ENCODE measurements at regions not wholly inside any gene's neighbourhood (a gene's known extent, or its start where the extent isn't known, plus 50 kb on each side); places are given as distances from the start of the nearest gene placed in this dataset.

DNA sequence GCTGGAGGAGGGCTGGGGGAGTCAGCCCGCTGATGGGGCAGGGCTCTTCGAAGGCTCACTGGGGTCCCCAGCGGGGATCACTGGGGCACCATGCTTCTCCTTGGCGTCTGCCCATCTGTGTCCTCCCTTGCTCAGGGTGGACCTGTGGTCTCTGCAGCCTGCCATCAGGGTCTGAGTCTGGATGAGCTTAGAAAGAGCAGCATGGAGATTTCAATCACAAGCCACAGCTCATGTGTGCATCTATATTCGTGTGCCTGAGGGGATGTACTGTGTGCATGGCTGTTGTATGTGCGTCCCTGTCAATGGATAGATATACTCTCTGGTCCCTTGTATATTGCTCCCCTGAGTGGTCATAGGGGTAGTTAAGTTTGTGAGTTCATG is 126.6 kb upstream of the SDK2 start:
- DNase-seq (ENCODE audit: low read depth) = peak; percentile 5
- in situ Hi-C loops (cut with HindIII; ENCODE audit: low pct_unique_long_range_greater_than_20kb, low sequenced_read_pairs) = no loop called here

DNA sequence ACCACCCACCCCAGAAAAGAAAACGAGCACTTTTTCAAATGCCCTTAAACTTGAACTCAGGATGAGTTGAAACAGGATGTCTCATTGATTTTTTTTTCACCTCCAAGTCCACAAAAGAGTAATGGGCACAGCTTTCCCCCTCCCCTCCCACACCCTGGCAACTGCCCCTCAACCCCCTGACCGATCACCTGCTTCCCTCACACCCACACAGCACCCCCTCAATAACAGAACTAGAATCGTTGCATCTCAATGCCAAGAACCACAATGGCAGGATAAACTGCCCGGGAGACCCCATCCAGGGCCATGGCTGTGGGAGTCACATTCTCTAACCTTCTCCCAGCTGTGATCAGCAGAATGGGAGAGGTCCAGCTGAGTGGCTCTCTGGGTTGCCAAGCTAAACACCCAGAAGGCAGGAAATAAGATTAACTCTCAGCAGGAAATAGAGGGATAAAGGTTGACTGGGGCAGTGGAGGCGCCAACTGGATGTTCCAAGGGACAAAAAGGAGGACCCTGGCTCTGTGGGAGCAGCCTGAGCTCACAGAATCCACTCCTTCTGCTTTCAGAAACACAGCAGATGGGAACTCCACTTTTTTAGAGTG is 128.0 kb upstream of the SDK2 start:
- in situ Hi-C loops (cut with HindIII; ENCODE audit: low pct_unique_long_range_greater_than_20kb, low sequenced_read_pairs) = no loop called here
- no peak for DNase-seq (ENCODE audit: low read depth)

DNA sequence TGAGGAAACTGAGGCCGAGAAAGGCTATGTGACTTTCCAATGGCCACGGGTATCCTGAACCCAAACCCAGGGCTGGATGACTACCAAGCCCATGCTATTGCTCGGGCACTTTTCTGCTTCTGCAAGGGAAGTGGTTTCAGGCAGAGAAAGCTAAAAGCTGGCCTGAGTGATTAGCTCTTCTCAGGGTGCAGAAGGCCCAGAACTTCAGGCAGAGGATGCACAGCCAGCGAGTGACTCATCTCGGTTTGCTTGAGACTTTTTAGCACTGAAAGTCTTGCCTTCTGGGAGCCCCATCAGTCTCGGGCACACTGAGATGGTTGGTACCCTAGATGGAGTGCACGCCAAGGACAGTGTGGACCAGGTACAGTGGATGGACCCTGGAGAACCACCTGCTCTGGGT is 129.5 kb upstream of the SDK2 start:
- in situ Hi-C loops (cut with HindIII; ENCODE audit: low pct_unique_long_range_greater_than_20kb, low sequenced_read_pairs) = no loop called here
- no peak for DNase-seq (ENCODE audit: low read depth)

DNA sequence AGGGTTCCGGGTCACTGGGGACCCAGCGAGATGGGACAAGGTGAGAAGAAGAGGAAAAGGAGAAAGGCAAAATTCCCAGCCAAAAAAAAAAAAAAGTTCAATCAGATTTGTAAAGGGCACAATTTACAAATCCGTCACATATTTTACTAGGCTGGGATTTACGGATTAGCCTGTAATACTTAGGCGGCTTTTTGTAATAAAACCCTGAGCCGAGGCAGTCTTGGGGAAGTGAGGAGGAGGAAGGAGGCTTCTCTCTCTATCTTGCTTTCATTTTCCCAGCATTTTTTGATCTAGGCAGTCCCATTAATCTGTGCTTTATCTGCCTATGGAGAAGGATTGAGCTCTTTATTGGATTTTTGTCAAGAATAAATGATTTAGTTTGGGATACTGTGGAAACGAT is 130.6 kb upstream of the SDK2 start:
- in situ Hi-C loops (cut with HindIII; ENCODE audit: low pct_unique_long_range_greater_than_20kb, low sequenced_read_pairs) = no loop called here
- DNase-seq (ENCODE audit: low read depth) = no peak

DNA sequence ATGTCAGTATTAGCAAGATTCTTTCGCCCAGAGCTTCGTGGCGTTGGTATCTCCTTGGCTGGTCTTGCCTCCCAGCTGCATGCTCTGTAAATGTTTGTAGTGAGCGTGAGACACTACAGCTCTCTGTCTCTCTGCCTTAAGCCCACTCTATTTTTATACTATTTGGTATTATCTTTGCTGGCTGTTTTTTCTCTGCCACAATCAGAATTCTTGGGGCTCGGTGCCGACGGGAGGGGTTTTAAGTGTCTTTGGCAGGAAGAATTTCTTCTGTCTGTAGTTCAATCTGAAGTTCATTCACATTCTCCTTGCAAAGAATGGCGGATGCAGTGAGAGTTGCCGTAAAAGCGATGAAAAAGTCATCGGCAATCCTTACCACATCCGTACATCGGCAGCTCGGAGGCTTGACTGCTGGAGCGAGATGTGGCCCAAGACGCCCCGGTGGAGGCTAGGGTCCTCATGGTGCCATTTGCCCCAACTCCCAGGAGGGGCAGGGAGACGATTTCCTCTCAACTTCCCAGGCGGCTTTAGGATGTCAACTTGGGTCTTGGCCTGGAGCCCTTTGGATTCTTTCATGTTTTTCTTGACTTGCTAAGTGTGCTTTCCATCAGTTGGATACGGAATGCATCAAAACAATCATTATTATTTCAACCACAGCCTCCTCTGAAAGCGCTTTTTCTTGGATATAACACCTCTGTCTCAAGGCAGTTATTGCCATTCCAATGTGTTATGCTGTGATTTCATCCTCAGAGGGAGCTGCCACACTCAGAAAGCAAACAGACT is 132.3 kb upstream of the SDK2 start:
- in situ Hi-C loops (cut with HindIII; ENCODE audit: low pct_unique_long_range_greater_than_20kb, low sequenced_read_pairs) = no loop called here

DNA sequence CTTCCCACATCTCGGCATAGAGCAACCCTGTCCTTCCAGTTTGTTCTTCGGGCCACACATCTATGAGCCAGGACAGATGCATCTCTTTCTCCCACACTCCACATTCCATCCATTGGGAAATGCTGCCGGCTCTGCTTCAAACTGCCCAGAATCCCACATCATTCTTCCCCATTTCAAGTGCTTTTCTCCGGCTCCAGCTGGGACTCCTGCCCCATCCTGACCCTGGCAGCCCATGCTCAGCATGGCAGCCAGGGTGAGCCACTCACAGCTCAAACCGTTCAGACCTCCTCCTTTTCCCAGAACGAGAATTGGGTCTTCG is 132.8 kb upstream of the SDK2 start:
- in situ Hi-C loops (cut with HindIII; ENCODE audit: low pct_unique_long_range_greater_than_20kb, low sequenced_read_pairs) = no loop called here
- DNase-seq (ENCODE audit: low read depth) = no peak

More for the DNA sequence above, 132.3 kb upstream of the SDK2 start:
- no peak for DNase-seq (ENCODE audit: low read depth)

DNA sequence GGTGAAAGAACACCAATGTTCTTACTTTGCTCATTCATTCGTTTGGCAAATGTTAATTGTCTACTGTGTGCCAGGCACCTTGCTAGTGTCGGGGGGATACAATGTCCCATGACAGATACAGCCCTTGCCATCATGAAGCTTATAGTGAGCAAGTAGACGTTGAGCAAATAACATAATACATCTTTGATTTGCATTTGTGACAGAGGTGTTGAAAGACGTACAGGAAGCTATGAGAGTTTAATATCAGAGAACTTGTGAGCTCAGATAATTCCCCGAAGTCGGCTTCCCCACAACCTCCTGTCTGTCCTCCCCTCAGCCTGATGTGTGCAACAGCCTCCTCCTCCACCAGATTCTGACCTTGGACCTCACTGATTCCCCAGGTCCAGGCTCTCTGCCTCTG is 138.0 kb upstream of the SDK2 start:
- in situ Hi-C loops (cut with HindIII; ENCODE audit: low pct_unique_long_range_greater_than_20kb, low sequenced_read_pairs) = no loop called here
- DNase-seq (ENCODE audit: low read depth) = no peak

DNA sequence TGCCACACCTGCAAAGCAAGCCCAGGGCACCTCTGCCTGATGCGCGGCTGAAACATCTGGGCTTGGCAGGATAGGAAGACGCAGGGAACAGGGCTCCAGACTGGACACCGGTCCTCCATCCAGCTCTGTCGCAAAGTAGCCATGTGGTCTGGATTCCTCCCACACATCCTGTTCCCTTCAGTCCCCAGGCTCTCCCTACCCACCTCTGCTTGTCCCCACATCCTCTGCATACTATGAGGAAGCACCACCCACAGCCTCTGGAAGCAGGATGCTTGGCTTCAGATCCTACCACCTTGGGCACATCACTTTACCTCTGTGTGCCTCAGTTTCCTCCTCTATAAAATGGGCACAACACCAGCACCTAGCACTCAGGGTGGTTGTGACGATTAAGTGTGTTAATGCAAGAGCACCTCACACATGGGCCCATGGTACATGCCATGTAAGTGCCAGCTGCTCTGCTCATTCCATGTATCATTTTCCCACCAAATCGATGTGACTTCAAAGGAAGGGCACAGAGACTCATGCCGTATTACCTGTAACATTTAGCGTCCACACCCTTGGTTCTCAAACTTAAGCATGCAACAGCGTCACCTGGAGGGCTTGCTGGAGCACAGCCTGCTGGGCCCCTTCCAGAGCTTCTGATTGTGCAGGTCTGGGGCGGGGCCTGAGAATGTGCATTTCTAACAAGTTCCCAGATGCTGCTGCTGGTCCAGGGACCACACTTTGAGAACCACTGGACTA is 138.6 kb upstream of the SDK2 start:
- DNase-seq (ENCODE audit: low read depth) = no peak
- in situ Hi-C loops (cut with HindIII; ENCODE audit: low pct_unique_long_range_greater_than_20kb, low sequenced_read_pairs) = no loop called here

DNA sequence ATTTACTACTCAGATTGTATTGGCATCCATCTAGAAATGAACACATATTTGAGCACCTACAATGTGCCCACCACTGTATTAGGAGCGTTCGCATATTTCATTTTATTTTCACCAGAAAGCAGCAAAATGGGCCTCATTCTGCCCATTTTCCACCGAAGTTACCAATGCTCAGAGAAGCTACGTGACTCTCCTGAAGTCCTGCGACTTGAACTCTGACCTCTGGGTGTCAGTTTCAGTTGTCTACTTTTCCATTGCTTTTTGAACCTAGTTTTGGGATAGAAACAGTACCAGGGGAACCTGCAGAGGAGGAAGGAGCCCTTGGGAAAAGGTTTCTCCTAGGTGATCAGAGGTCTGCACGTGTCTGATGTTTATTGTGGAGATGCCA is 139.1 kb upstream of the SDK2 start:
- no peak for DNase-seq (ENCODE audit: low read depth)
- in situ Hi-C loops (cut with HindIII; ENCODE audit: low pct_unique_long_range_greater_than_20kb, low sequenced_read_pairs) = no loop called here

DNA sequence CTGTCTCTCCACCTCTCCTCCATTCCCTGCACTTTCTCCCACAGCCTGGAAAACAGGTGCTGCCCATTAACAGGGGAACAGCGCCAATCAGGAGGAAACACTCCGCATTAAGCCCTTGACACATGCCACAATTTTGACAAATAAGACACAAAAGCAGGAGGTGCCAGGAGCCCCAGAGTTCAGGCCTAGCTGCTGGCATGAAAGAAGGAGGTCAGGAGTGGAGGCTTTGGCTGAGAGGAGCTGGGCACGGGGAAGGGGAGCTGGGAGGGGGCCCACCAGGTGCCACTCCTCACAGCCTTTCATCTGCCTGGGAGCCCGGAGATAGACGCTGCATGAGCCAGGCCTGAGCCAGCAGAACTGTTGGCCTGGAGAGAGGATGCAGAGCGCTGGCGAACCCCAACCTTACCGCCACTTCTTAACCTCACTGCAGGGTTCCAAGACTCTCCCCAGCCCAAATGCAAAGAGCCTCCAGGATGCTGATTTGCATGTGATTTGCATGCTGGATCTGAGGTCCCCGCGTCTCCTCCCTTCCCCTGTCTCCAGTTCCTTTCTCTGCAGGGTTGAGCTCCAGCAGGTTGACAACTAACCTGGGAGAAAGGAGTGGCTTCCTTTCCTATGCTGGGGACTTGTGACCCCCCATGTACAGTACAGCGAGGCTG is 139.8 kb upstream of the SDK2 start:
- in situ Hi-C loops (cut with HindIII; ENCODE audit: low pct_unique_long_range_greater_than_20kb, low sequenced_read_pairs) = no loop called here
- no peak for DNase-seq (ENCODE audit: low read depth)

DNA sequence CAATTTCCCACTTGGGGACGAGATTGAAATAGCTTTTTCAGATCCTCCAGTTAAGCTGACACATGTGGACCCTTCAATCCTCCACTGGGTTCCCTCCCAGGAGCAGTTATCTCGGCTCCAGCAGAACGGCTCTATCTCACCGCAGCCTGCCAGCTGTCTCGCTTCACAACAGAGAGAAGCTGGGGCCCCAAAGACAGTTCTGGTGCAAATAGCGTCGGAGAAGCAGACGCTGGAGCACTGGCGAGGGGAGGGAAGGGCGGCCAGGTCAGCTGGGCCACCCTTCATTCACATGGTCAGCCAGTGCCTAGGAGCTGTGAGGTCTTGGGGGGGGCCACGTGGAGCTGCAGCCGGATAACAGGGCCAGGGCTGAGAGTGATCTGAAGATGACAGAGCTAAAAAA is 141.3 kb upstream of the SDK2 start:
- DNase-seq (ENCODE audit: low read depth) = no peak
- in situ Hi-C loops (cut with HindIII; ENCODE audit: low pct_unique_long_range_greater_than_20kb, low sequenced_read_pairs) = no loop called here

DNA sequence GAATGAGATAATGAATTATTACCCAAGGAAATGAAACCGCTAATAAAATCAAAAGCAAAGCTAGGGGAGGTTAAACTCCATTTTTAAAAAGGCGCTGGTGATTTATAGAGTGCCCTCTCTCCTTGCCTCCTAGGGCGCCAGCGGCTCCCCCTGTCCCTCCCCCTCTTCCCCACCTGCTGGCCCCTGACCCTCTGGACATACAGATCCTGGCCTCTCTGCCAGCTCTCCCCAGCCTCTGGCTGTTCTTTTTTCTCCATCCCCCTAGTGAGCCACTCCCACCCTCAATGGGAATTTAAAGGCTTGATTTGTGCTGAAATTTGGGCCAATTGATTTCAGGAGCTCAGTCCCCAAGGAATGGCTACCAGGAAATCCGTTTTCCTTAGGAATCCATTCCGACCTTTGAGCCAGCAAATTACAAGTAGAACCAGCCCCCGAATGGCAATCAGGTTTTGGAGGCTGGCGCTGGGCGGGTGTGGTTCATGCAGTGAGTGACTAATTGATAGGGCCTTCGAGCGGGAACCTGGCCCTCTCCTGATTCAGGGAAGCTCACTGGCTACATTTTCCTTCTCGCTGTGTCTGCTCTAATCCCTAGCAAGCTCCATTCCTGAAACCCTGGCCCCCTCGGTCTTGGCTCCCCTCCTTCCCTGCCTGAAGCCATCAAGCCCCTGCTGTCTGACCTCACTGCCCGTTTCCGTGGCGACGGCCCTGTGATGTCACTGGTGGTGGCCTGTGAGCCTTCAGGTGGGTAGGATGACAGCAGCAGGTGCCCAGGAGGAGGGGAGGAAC is 141.9 kb upstream of the SDK2 start:
- in situ Hi-C loops (cut with HindIII; ENCODE audit: low pct_unique_long_range_greater_than_20kb, low sequenced_read_pairs) = no loop called here
- no peak for DNase-seq (ENCODE audit: low read depth)

DNA sequence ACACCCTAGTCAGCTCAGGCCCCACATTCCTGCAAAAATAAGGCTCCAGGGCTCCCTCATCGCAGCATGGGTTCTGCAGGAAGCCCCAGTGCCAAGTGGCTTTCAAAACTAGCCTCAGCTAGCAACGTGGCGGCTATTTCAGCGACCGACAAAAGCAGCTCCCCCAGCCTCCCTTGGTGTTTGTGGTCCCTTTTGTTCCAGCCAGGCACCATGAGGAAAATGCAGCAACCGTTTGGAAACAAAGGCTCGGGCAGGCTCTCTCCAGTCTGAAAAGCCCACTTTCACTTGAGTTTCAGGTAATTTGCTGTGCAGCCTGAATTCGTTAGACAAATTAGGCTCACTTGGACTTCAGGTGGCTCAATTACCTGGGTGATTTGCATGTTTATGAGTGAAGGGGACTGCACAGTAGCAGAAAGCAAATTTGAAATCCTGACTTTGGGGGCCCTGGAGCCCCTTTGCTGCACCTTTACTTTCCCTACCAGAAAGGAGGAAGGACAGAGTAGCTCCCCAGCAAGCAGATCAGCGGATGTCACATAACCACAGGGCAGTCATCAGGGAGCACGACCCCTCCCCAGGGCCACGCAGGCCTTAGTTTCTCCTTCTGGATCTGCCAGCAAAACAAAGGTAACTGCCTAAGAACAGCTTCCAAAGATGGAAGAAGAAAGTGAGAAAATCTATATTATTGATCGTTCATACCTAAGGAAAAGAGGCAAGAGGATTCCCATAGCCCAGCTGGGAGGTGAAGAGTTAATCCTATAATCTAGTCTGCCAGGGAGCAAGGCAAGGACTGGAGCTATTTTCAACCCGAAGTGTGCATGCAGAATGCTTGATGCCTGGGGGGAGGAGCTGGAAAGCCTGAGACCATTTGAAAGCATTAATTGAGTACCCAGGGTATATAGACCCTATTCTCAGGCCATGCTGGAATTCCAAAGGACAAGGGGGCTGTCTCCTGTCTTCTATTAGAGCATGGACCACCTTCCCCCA is 143.1 kb upstream of the SDK2 start:
- no peak for DNase-seq (ENCODE audit: low read depth)
- in situ Hi-C loops (cut with HindIII; ENCODE audit: low pct_unique_long_range_greater_than_20kb, low sequenced_read_pairs) = no loop called here

DNA sequence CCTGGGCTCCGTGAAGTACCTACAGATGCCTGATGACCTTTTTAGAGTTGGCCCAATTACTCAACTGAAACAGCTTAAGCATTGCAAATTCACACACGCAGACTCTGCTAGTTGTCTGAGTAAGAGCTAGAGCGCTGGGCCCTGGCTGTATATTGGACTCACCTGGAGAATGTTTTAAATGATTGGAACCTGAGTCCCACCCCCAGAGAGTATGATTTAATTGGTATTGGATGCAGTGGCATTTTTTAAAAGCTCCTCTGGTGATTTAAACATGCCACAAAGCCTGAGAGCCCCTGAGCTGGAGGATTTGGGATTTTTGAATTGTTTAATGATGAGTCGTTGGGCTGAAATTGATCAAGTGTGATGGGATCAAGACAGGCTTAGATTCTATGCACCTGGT is 143.9 kb upstream of the SDK2 start:
- no peak for DNase-seq (ENCODE audit: low read depth)
- in situ Hi-C loops (cut with HindIII; ENCODE audit: low pct_unique_long_range_greater_than_20kb, low sequenced_read_pairs) = no loop called here

DNA sequence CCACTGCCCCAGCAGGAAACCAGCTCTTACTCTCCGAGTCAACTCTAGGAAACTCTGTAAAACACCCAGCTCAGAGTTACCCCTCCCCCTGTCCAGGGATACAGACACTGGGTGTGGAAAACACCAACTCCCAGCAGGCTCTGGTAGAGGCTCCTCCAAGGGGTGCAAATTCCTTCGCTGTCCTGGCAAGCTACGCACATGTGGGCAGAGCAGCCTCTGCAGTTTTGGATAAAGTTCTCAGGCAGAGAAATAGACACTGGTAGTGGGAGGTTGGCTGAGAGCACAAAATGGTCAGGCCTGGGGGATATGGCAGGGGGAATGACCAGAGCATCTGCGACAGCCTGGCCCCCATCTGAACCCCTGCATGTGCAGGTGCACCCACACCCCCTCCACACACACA is 146.9 kb upstream of the SDK2 start:
- DNase-seq (ENCODE audit: low read depth) = no peak
- in situ Hi-C loops (cut with HindIII; ENCODE audit: low pct_unique_long_range_greater_than_20kb, low sequenced_read_pairs) = no loop called here

DNA sequence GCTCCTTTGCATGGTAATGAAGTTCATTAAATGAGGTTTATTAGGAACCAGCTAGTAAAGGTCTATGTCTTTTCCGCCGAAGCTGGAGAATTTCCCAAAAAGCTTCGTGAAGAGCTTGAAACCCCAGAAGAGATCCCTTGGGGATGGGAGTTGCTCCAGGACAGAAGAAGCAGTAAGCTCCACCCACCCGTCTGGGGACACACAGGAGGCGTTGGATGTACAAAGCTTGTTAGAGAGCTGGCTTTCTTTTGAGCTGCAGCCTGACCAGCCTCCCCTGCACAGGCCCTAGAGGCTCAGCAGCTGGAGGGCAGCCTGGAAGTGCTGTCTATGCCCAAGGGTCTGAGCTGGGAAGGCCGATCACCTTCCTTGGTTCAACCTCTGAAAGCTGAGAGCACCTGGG is 147.4 kb upstream of the SDK2 start:
- DNase-seq (ENCODE audit: low read depth) = no peak
- in situ Hi-C loops (cut with HindIII; ENCODE audit: low pct_unique_long_range_greater_than_20kb, low sequenced_read_pairs) = no loop called here

DNA sequence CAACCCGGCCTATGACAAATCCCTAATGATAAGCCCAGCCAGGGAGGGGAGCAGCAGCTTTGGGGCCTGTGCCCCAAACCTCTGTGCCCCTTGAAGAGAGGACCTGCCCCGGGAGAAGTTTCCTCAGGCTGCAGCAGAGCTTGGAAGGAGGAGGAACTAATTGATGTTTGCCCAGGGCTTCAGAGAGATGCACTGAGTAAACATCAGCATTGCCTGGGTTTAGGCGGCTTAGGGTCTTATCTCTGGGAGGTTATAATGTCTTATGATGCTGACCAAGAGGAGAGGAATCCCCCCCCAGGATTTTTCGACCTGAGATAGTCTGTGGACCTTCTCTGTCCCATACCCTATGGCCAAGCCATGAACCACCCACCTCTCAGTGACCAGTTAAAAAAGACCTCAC is 148.7 kb upstream of the SDK2 start:
- in situ Hi-C loops (cut with HindIII; ENCODE audit: low pct_unique_long_range_greater_than_20kb, low sequenced_read_pairs) = no loop called here
- DNase-seq (ENCODE audit: low read depth) = no peak

DNA sequence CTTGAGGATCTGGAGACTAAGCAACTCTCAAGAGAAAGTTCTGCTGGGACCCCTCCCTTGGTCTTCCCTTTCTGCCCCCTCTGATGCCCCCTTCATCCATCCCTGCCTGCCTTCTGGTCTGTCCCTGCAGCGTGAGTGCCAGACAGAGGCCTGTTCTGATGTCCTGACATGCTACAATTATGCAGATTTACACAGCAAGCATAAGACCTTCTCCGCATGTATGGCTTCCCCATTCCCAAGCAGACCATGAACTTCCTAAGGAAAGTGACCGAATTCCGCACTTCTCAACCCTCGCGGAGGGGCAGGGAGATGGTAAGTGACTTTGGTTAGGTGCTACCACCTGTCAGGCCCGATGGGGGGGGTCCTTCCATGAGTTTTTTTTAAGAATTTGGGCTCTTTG is 150.1 kb upstream of the SDK2 start:
- in situ Hi-C loops (cut with HindIII; ENCODE audit: low pct_unique_long_range_greater_than_20kb, low sequenced_read_pairs) = no loop called here
- DNase-seq (ENCODE audit: low read depth) = no peak

Measured in Caki2 (cell line).